Rectal smooth muscle tissue (tissue), 1 donor: ENCODE measurements at regions not wholly inside any gene's neighbourhood (a gene's known extent, or its start where the extent isn't known, plus 50 kb on each side); places are given as distances from the start of the nearest gene placed in this dataset.
"Not testable (repeated sequence)": the region's sequence is repeated elsewhere in the genome, so short reads cannot be mapped to it uniquely, and the experiment has no call there.

Source experiments
- H3K27ac ChIP-seq: one replicate; pipeline ENCODE4 v1.7.0; 2013; ENCODE audit warnings: low read depth, low read length, inconsistent platforms
- H3K27me3 ChIP-seq: one replicate; pipeline ENCODE4 v1.7.0; 2013; ENCODE audit warnings: low read length; ENCODE audit not compliant: control insufficient read depth, insufficient read depth
- H3K36me3 ChIP-seq: one replicate; pipeline ENCODE4 v1.7.0; 2013; ENCODE audit warnings: low read length; ENCODE audit not compliant: control insufficient read depth, insufficient read depth
- H3K4me1 ChIP-seq: one replicate; pipeline ENCODE4 v1.7.0; 2013; ENCODE audit warnings: low read length; ENCODE audit not compliant: control insufficient read depth, insufficient read depth
- H3K4me3 ChIP-seq: one replicate; pipeline ENCODE4 v1.7.0; 2013; ENCODE audit warnings: low read length
- H3K9ac ChIP-seq: one replicate; pipeline ENCODE4 v1.7.0; 2013; ENCODE audit warnings: low read length

DNA sequence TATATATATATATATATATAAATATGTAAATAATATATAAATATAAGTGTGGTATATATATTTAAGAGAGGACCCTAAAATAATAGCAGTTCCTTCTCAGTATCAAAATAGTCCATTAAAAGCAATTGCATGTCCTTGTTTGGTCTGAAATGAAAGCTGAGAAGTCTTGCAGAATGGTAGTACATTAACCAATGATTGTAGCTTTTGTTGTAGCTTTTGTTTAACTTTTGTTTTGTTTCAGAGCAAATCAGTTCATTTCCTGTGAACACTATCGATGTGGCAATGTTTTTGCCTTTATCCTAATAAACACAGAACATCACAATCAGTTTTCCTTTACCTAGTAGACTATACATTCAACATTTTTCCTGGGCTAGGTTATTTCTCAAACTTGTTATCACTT is 1256.2 kb upstream of the SPRY2 start:
- H3K4me1 ChIP-seq: no peaks in the 10 kb centered on the region
- no peak overlapping the region for H3K9ac ChIP-seq
- H3K27ac ChIP-seq: no peak overlapping the region
- no peaks in the 10 kb centered on the region for H3K36me3 ChIP-seq
- no peaks in the 10 kb centered on the region for H3K27me3 ChIP-seq
- no peak overlapping the region for H3K4me3 ChIP-seq

GRCh38 chr13:81596224-81596753 is 1255.4 kb upstream of the SPRY2 start:
- no peak overlapping the region for H3K9ac ChIP-seq
- no peak overlapping the region for H3K27ac ChIP-seq
- H3K27me3 ChIP-seq: no peaks in the 10 kb centered on the region
- no peaks in the 10 kb centered on the region for H3K36me3 ChIP-seq
- H3K4me3 ChIP-seq: no peak overlapping the region
- H3K4me1 ChIP-seq: no peaks in the 10 kb centered on the region

GRCh38 chr13:81591528-81592220 is 1250.7 kb upstream of the SPRY2 start:
- H3K4me3 ChIP-seq: no peak overlapping the region
- H3K36me3 ChIP-seq: no peaks in the 10 kb centered on the region
- H3K9ac ChIP-seq: no peak overlapping the region
- no peak overlapping the region for H3K27ac ChIP-seq
- H3K4me1 ChIP-seq: no peaks in the 10 kb centered on the region
- no peaks in the 10 kb centered on the region for H3K27me3 ChIP-seq

DNA sequence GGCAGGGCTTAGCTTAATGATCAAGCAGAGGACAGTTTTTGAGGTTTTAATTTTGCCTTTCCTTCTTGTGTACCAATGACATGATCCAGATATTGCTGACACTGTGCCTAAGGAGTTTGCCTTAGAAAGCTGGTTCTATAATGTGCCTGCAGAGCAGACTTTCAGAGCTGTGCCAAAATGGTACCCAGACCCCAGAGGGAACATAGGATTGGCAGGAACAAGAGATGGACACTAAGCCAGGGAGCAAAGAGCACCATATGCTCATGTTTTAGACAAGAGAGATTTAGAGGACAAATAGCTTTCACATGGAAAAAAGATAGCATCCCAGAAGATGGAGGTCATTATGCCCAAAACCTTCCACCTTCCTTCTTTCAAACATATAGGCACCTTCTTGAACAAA is 1241.5 kb upstream of the SPRY2 start:
- Histone ChIP-seq H3K27me3 (no peaks in the 10 kb centered on the region), H3K27ac (no peak overlapping the region), H3K9ac (no peak overlapping the region), H3K4me3 (no peak overlapping the region), H3K36me3 (no peaks in the 10 kb centered on the region), H3K4me1 (no peaks in the 10 kb centered on the region)

DNA sequence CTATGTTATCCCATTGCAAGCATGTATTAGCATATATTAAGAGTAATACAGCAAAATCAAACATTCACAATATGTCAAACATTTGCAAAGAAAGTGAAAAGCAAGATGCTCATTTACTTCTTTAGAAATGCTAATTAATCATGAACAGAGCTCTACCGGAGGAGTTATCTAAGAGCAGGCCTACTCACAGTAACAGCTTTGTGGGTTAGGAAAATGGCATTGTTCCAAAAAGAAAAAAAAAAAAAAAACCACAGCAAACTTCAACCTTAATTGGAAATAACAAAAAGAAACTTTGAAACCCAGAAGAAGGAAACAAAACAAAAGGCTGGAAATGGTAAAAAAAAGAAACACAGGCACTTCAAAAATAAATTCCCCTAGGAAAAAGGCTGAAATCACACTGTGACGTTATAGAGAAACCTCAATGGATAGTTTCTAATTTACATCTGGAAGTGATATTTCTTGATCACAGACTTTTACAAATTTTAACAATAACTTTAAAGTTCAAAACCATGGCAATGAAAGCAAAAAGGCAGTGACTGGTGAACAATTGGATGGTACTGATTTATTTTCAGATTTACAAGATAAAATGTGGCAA is 1236.8 kb upstream of the SPRY2 start:
- Histone ChIP-seq H3K27ac (no peak overlapping the region), H3K4me1 (no peaks in the 10 kb centered on the region), H3K9ac (no peak overlapping the region), H3K4me3 (no peak overlapping the region), H3K36me3 (no peaks in the 10 kb centered on the region), H3K27me3 (no peaks in the 10 kb centered on the region)

GRCh38 chr13:81568824-81569223 is 1227.9 kb upstream of the SPRY2 start:
- no peaks in the 10 kb centered on the region for H3K4me1 ChIP-seq
- no peaks in the 10 kb centered on the region for H3K27me3 ChIP-seq
- no peak overlapping the region for H3K9ac ChIP-seq
- no peaks in the 10 kb centered on the region for H3K36me3 ChIP-seq
- no peak overlapping the region for H3K4me3 ChIP-seq
- no peak overlapping the region for H3K27ac ChIP-seq

DNA sequence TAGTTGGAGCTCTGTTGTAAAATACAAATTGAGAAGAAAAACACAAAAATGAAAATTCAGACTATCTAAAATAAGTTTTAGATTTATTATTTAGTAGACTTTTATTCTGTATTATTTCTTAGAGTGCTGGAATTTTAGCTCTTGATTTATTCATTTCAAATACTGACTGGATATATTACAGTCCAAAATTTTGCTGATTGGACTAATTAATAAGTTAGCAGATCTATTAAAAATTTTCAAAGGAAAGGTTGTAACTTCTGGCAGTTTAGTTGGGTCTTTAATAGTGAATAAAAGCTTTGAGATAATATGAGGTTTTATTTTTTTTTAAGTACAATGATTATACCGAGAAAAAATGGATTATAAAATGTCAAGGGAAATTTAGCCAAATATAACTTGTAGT is 1224.9 kb upstream of the SPRY2 start:
- no peaks in the 10 kb centered on the region for H3K4me1 ChIP-seq
- H3K36me3 ChIP-seq: no peaks in the 10 kb centered on the region
- H3K9ac ChIP-seq: no peak overlapping the region
- no peak overlapping the region for H3K27ac ChIP-seq
- no peak overlapping the region for H3K4me3 ChIP-seq
- no peaks in the 10 kb centered on the region for H3K27me3 ChIP-seq

- H3K27ac ChIP-seq: no peak overlapping the region
- H3K36me3 ChIP-seq: no peaks in the 10 kb centered on the region
- no peaks in the 10 kb centered on the region for H3K4me1 ChIP-seq
- H3K4me3 ChIP-seq: no peak overlapping the region
- H3K27me3 ChIP-seq: no peaks in the 10 kb centered on the region
- H3K9ac ChIP-seq: no peak overlapping the region
Observed at GRCh38 chr13:81563091-81563490, 1222.2 kb upstream of the SPRY2 start.

DNA sequence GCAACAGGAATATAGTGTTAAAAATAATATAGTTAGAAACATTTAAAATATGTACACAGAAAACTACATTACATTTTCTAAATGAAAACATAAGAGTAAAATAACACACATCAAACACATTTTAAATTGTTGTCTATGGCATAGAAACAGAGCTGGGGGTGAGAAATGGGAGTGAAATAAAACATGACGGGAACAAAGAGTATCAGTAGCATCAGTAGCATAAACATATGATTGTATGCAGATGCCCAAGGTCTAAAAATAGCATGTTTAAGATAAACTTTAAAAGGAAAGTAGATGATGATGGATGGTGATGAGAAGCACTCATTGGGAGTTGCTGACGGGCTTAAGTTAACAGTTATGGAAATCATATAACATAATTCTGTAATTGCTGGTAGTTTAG is 1221.7 kb upstream of the SPRY2 start:
- Histone ChIP-seq H3K36me3 (no peaks in the 10 kb centered on the region), H3K4me3 (no peak overlapping the region), H3K9ac (no peak overlapping the region), H3K27ac (no peak overlapping the region), H3K4me1 (no peaks in the 10 kb centered on the region), H3K27me3 (no peaks in the 10 kb centered on the region)

DNA sequence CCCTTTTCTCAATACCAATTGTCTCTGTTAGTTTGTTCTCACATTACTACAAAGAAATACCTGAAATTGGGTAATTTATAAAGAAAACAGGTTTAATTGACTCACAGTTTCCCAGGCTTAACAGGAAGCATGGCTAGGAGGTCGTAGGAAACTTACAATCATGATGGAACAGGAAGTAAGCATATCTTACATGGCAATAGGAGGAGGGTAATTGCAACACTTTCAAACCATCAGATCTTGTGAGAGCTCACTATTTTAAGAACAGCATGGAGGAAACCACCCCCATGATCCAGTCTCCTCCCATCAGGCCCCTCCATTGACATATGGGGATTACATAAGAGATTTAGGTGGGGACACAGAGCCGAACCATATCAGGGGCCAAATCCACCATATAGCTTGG is 1210.1 kb upstream of the SPRY2 start:
- H3K9ac ChIP-seq: no peak overlapping the region
- no peaks in the 10 kb centered on the region for H3K36me3 ChIP-seq
- no peaks in the 10 kb centered on the region for H3K4me1 ChIP-seq
- no peak overlapping the region for H3K4me3 ChIP-seq
- no peaks in the 10 kb centered on the region for H3K27me3 ChIP-seq
- H3K27ac ChIP-seq: no peak overlapping the region

GRCh38 chr13:81546294-81546693 is 1205.4 kb upstream of the SPRY2 start:
- not testable (repeated sequence) for H3K4me3 ChIP-seq, H3K27me3 ChIP-seq, H3K4me1 ChIP-seq, H3K9ac ChIP-seq, H3K27ac ChIP-seq, H3K36me3 ChIP-seq

- H3K4me3 ChIP-seq: no peak overlapping the region
- H3K27me3 ChIP-seq: no peaks in the 10 kb centered on the region
- H3K36me3 ChIP-seq: no peaks in the 10 kb centered on the region
- H3K4me1 ChIP-seq: no peaks in the 10 kb centered on the region
- H3K27ac ChIP-seq: no peak overlapping the region
- no peak overlapping the region for H3K9ac ChIP-seq
Observed at GRCh38 chr13:81540777-81541176, 1199.9 kb upstream of the SPRY2 start.

DNA sequence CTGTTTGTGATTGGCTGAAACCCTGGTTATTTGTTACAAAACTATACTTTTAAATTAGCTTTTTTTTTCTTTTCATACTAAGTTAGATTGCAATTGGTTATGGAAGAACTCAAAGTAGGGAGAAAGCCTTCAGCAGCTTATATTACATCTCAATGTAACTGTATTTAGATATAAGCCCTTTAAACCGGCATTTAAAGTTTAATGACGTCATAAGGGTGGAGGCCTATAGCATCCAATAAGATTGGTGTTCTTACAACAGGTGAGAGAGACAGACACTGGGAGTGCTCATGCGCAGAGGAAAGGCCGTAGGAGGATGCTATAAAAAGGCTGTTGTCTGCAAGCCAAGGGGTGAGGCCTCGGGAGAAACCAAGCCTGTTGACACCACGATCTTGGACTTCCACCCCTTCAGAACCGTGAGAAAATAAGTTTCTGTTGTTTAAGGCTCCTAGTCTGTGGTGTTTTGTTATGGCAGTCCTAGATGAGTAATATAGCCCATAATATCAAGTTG is 1198.8 kb upstream of the SPRY2 start:
- Histone ChIP-seq H3K9ac (no peak overlapping the region), H3K27ac (no peak overlapping the region), H3K36me3 (no peaks in the 10 kb centered on the region), H3K4me1 (no peaks in the 10 kb centered on the region), H3K27me3 (no peaks in the 10 kb centered on the region), H3K4me3 (no peak overlapping the region)
